Tibial artery (tissue), 4 donors: ENCODE measurements at regions not wholly inside any gene's neighbourhood (a gene's known extent, or its start where the extent isn't known, plus 50 kb on each side); places are given as distances from the start of the nearest gene placed in this dataset.

Experiments used
- DNase-seq, 2 donors: peaks; one replicate each; pipeline ENCODE4 v3.0.0-alpha.2; 2019
- H3K27ac ChIP-seq, 2 donors: fragments of 200-600 bp; sonication (generic) in 1 of 2; 1 replicate in 1 of 2; 2 replicates in 1 of 2; pipeline ENCODE4 v1.5.1; 2018 to 2019; ENCODE audit warnings: mild to moderate bottlenecking in 1 of 2
- H3K27me3 ChIP-seq, 2 donors: fragments of 200-600 bp; sonication (generic) in 1 of 2; one replicate each; pipeline versions ENCODE4 v1.5.1 to v1.6.0; 2016 to 2019
- H3K36me3 ChIP-seq, 3 donors: fragments of 200-600 bp; sonication (generic) in 2 of 3; one replicate each; pipeline ENCODE4 v1.5.1; 2016 to 2019; ENCODE audit warnings: mild to moderate bottlenecking in 2 of 3
- H3K4me1 ChIP-seq, 4 donors: fragments of 200-600 bp; sonication (generic) in 2 of 4; 1 replicate in 3 of 4; 2 replicates in 1 of 4; pipeline ENCODE4 v1.5.1; 2016 to 2019
- H3K4me3 ChIP-seq, 2 donors: fragments of 200-600 bp; sonication (generic) in 1 of 2; 1 replicate in 1 of 2; 2 replicates in 1 of 2; pipeline ENCODE4 v1.5.1; 2018 to 2019; ENCODE audit warnings: mild to moderate bottlenecking in 2 of 2
- H3K9me3 ChIP-seq, 3 donors: fragments of 200-600 bp; sonication (generic) in 1 of 3; one replicate each; pipeline ENCODE4 v1.5.1; 2016 to 2019
- CTCF ChIP-seq, 2 experiments: fragments of 200-600 bp in 1 of 2; fragments of 450-650 bp in 1 of 2; IDR thresholded peaks; one replicate each; pipeline ENCODE4 v1.5.1; 2017 to 2019; ENCODE audit warnings: antibody characterized with exemption in 2 of 2, mild to moderate bottlenecking in 1 of 2, moderate library complexity in 1 of 2
- intact Hi-C: fragments of 100-400 bp; cut with DNase I; formaldehyde crosslinking; loops from one replicate; pipeline ENCODE4 v1.15.0; 2023; ENCODE audit warnings: low total_unique reads

DNA sequence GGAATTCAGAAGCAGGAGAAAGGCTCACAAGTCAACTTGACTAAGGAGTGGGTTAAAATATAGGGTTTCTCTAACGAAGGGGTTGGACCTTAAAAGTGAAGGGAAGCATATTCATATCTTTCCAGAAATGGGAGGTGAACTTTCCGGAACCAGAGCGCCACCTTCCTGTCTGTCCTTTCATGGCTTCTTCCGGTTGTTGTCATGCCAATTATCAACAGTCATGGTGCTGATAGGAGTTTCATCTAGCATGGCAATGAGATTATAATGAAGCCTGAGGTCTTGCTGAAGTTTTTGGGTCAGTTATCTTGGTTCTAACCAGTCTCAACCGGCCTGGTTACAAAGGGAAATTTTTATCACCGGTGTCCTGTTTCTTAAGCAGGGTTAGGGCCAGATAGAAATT, 162.9 kb upstream of the NBEA start:
- intact Hi-C loops = no loop called here
- Histone ChIP-seq H3K9me3 (peaks cover 0 to 11% (median 0%) of the 10 kb centered on the region in 3 donors), H3K4me1 (no peaks in the 10 kb centered on the region), H3K27ac (no peak overlapping the region), H3K4me3 (no peak overlapping the region), H3K27me3 (no peaks in the 10 kb centered on the region), H3K36me3 (no peaks in the 10 kb centered on the region)
- TF ChIP-seq CTCF (IDR thresholded peaks at IDR 0.05) = no peak
- no peak for DNase-seq

DNA sequence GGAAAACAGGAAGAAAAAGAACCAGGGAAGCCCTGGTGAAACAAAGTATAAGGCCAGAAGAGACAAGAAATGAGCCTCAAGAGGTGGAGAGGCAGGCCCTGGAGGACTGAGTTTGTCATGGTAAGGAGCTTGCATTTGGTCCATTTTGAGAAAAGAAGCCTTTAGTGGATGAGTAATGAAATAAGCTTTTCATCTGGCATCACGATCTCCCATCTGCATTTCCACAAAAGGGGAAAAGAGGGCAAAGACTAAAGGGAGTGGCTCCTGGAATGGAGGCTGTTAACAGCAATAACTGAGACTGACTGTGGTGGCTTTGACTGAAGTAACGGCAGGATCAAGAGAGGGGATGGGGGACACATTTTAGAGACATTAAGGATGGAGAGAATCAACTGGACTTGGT, 148.8 kb upstream of the NBEA start:
- no peak for DNase-seq
- intact Hi-C loops = no loop called here
- Histone ChIP-seq H3K4me1 (no peaks in the 10 kb centered on the region), H3K4me3 (no peak overlapping the region), H3K27ac (no peak overlapping the region), H3K9me3 (peaks cover 2 to 9% (median 8%) of the 10 kb centered on the region in 3 donors), H3K27me3 (no peaks in the 10 kb centered on the region), H3K36me3 (no peaks in the 10 kb centered on the region)
- no peak for TF ChIP-seq CTCF (IDR thresholded peaks at IDR 0.05)

GRCh38 chr13:34803756-34804155, 138.3 kb upstream of the NBEA start:
- intact Hi-C loops = no loop called here
- no peak for DNase-seq
- H3K4me3 ChIP-seq = no peak overlapping the region
- no peak overlapping the region for H3K27ac ChIP-seq
- no peaks in the 10 kb centered on the region for H3K9me3 ChIP-seq
- no peaks in the 10 kb centered on the region for H3K36me3 ChIP-seq
- TF ChIP-seq CTCF (IDR thresholded peaks at IDR 0.05) = no peak
- no peaks in the 10 kb centered on the region for H3K4me1 ChIP-seq
- H3K27me3 ChIP-seq = no peaks in the 10 kb centered on the region

DNA sequence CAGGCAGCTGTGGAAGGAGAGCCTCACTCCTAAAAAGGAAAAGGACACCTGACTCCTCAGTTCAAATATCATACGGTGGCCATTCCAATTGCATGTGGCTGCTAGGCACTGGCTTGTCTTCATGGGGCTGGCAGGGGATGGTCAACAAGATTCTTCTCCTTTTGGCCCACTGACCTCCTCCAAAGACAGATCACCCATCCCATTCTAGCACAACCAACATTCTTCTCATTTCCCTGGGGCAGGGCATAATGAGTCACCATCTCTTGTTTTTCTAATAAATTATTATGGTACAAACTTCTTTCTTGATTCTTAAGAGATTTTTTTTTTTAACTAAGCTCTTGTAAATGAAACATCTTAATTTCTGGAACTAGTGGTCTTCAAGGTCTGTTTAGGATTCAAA, 136.7 kb upstream of the NBEA start:
- no peak for TF ChIP-seq CTCF (IDR thresholded peaks at IDR 0.05)
- Histone ChIP-seq H3K27ac (no peak overlapping the region), H3K4me3 (no peak overlapping the region), H3K27me3 (no peaks in the 10 kb centered on the region), H3K4me1 (no peaks in the 10 kb centered on the region), H3K9me3 (no peaks in the 10 kb centered on the region), H3K36me3 (no peaks in the 10 kb centered on the region)
- intact Hi-C loops = no loop called here
- no peak for DNase-seq

- H3K27ac ChIP-seq = no peak overlapping the region
- DNase-seq = no peak
- H3K36me3 ChIP-seq = no peaks in the 10 kb centered on the region
- no peak overlapping the region for H3K4me3 ChIP-seq
- intact Hi-C loops = no loop called here
- H3K27me3 ChIP-seq = no peaks in the 10 kb centered on the region
- H3K4me1 ChIP-seq = no peaks in the 10 kb centered on the region
- H3K9me3 ChIP-seq = peaks cover 0 to 5% (median 4%) of the 10 kb centered on the region in 3 donors
- no peak for TF ChIP-seq CTCF (IDR thresholded peaks at IDR 0.05)
Measured at GRCh38 chr13:34808649-34809048, 133.4 kb upstream of the NBEA start.

DNA sequence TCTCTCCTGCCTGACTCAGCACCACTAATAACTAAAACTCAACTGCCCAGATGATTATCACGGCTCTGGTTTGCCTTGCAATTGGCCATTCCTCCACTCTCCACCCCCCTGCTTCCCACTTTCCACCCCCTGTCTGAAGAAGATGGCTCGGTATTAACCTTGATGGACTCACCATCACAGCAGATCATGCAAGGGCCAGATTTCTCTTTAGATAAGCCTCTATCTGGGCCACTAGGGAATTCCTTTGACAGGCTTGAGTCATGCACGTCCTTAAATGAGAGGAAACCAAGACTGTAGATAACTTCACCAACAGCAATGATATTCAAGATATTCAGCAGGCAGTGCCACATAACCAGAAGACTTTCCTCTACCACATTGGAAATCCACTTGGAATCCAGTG, 131.1 kb upstream of the NBEA start:
- H3K4me3 ChIP-seq = no peak overlapping the region
- no peak overlapping the region for H3K27ac ChIP-seq
- H3K27me3 ChIP-seq = no peaks in the 10 kb centered on the region
- peaks cover 0 to 5% (median 4%) of the 10 kb centered on the region in 3 donors for H3K9me3 ChIP-seq
- intact Hi-C loops = no loop called here
- no peaks in the 10 kb centered on the region for H3K36me3 ChIP-seq
- TF ChIP-seq CTCF (IDR thresholded peaks at IDR 0.05) = no peak
- no peak for DNase-seq
- peaks cover 0 to 1% (median under 1%) of the 10 kb centered on the region in 4 donors for H3K4me1 ChIP-seq
